Activated naive CD4-positive, alpha-beta T cell treated with anti-CD3 and anti-CD28 coated beads, Interleukin-2, amount 50 U/mL, for 24 hours (primary cell): ENCODE measurements at regions not wholly inside any gene's neighbourhood (a gene's known extent, or its start where the extent isn't known, plus 50 kb on each side); places are given as distances from the start of the nearest gene placed in this dataset.

Experiments used
- H3K27ac Mint-ChIP-seq: one replicate; pipeline ENCODE4 v1.8.0; 2021; ENCODE audit warnings: mild to moderate bottlenecking, mixed read lengths
- H3K27me3 Mint-ChIP-seq: one replicate; pipeline ENCODE4 v1.8.0; 2021; ENCODE audit warnings: mixed read lengths
- H3K36me3 Mint-ChIP-seq: one replicate; pipeline ENCODE4 v1.8.0; 2021; ENCODE audit warnings: mixed read lengths
- H3K4me1 Mint-ChIP-seq: one replicate; pipeline ENCODE4 v1.8.0; 2021; ENCODE audit warnings: mixed read lengths
- H3K4me3 Mint-ChIP-seq: one replicate; pipeline ENCODE4 v1.8.0; 2021; ENCODE audit warnings: mild to moderate bottlenecking, mixed read lengths
- H3K9me3 Mint-ChIP-seq: one replicate; pipeline ENCODE4 v1.8.0; 2021; ENCODE audit warnings: mixed read lengths

GRCh38 chrX:17917945-17918577 is 57.0 kb upstream of the RAI2 start:
- Mint-ChIP-seq H3K4me3 (no peak overlapping the region), H3K9me3 (no peaks in the 10 kb centered on the region), H3K4me1 (no peaks in the 10 kb centered on the region), H3K27me3 (no peaks in the 10 kb centered on the region), H3K36me3 (no peaks in the 10 kb centered on the region), H3K27ac (no peak overlapping the region)

GRCh38 chrX:17913801-17914200 is 52.7 kb upstream of the RAI2 start:
- no peaks in the 10 kb centered on the region for H3K9me3 Mint-ChIP-seq
- no peak overlapping the region for H3K4me3 Mint-ChIP-seq
- no peak overlapping the region for H3K27ac Mint-ChIP-seq
- H3K4me1 Mint-ChIP-seq: peaks cover 9% of the 10 kb centered on the region
- no peaks in the 10 kb centered on the region for H3K27me3 Mint-ChIP-seq
- no peaks in the 10 kb centered on the region for H3K36me3 Mint-ChIP-seq
